Renal pelvis (tissue), 1 donor: ENCODE measurements at regions not wholly inside any gene's neighbourhood (a gene's known extent, or its start where the extent isn't known, plus 50 kb on each side); places are given as distances from the start of the nearest gene placed in this dataset.
"Not testable (repeated sequence)": the region's sequence is repeated elsewhere in the genome, so short reads cannot be mapped to it uniquely, and the experiment has no call there.

Experiments
- DNase-seq: peaks from one replicate; pipeline ENCODE4 v3.0.0-alpha.2; 2013

GRCh38 chr14:49367696-49368095 is 218.5 kb downstream of the RPS29 start:
- DNase-seq = no peak

GRCh38 chr14:49366416-49366815 is 219.8 kb downstream of the RPS29 start:
- DNase-seq = no peak

GRCh38 chr14:49364752-49365117 is 221.4 kb downstream of the RPS29 start:
- DNase-seq = peak; percentile 4

- DNase-seq = peak; percentile 1
Measured at GRCh38 chr14:49363821-49364751, 222.1 kb downstream of the RPS29 start.

GRCh38 chr14:49362916-49363315 is 223.3 kb downstream of the RPS29 start:
- DNase-seq = no peak

GRCh38 chr14:49339130-49339529 is 247.1 kb downstream of the RPS29 start:
- no peak for DNase-seq

- DNase-seq = no peak
Measured at GRCh38 chr14:49319810-49320209, 266.4 kb downstream of the RPS29 start.

GRCh38 chr14:49315570-49315969 is 270.6 kb downstream of the RPS29 start:
- no peak for DNase-seq

- peak; percentile 8 for DNase-seq
Measured at GRCh38 chr14:49314737-49315136, 271.4 kb downstream of the RPS29 start.

GRCh38 chr14:49313108-49313507 is 273.1 kb downstream of the RPS29 start:
- no peak for DNase-seq

- DNase-seq = no peak
Measured at GRCh38 chr14:49310298-49310697, 275.9 kb downstream of the RPS29 start.

GRCh38 chr14:49306152-49306751 is 279.9 kb downstream of the RPS29 start:
- DNase-seq = peak; percentile 35

- DNase-seq = peak; percentile 83
Measured at GRCh38 chr14:49303946-49304516, 282.1 kb downstream of the RPS29 start.

- no peak for DNase-seq
Measured at GRCh38 chr14:49297102-49297501, 289.1 kb downstream of the RPS29 start.

- no peak for DNase-seq
Measured at GRCh38 chr14:49294621-49295148, 291.5 kb downstream of the RPS29 start.

GRCh38 chr14:49287004-49287403 is 299.2 kb downstream of the RPS29 start:
- no peak for DNase-seq

GRCh38 chr14:49286257-49286983 is 299.8 kb downstream of the RPS29 start:
- no peak for DNase-seq

- no peak for DNase-seq
Measured at GRCh38 chr14:49280566-49280965, 305.6 kb downstream of the RPS29 start.

- no peak for DNase-seq
Measured at GRCh38 chr14:49250517-49250916, 335.7 kb downstream of the RPS29 start.

GRCh38 chr14:49250109-49250508 is 336.1 kb downstream of the RPS29 start:
- no peak for DNase-seq

- no peak for DNase-seq
Measured at GRCh38 chr14:49249022-49249421, 337.2 kb downstream of the RPS29 start.

- not testable (repeated sequence) for DNase-seq
Measured at GRCh38 chr14:49243777-49244176, 342.4 kb downstream of the RPS29 start.
